ENCODE measurements at regions not wholly inside any gene's neighbourhood (a gene's known extent, or its start where the extent isn't known, plus 50 kb on each side); places are given as distances from the start of the nearest gene placed in this dataset.

- no peak overlapping the region for H3K27ac ChIP-seq
- WGBS, 5 donors, result 87 to 96% (median 88%) methylated on average over 5 of the region's 5 CpGs
- no peak for TF ChIP-seq POLR2A (IDR thresholded peaks at IDR 0.05)
- no peak for TF ChIP-seq CTCF (IDR thresholded peaks at IDR 0.05 in 8 of 11, conservative IDR thresholded peaks at IDR 0.05 in 3 of 11)
- TF ChIP-seq POLR2AphosphoS5 (IDR thresholded peaks at IDR 0.05), result no peak
- intact Hi-C loops (cut with DNase I; ENCODE audit: low total_unique reads), result no loop called here
- no peak for DNase-seq
- no peak overlapping the region for H3K4me3 ChIP-seq
- H3K9me3 ChIP-seq, result peaks cover 0 to 22% (median 12%) of the 10 kb centered on the region in 8 donors
- no peaks in the 10 kb centered on the region for H3K4me1 ChIP-seq
- H3K27me3 ChIP-seq (replicated peaks in 1 of 7), result no peaks in the 10 kb centered on the region
- H3K36me3 ChIP-seq, result no peaks in the 10 kb centered on the region
These were observed 400.8 kb upstream of the SLIT2 start for GRCh38 chr4:19850909-19851308.

- no peak for DNase-seq
- Histone ChIP-seq H3K27ac (no peak overlapping the region), H3K9me3 (peaks cover 0 to 3% (median 0%) of the 10 kb centered on the region in 8 donors), H3K27me3 (replicated peaks in 1 of 7) (no peaks in the 10 kb centered on the region), H3K36me3 (no peaks in the 10 kb centered on the region), H3K4me1 (no peaks in the 10 kb centered on the region), H3K4me3 (no peak overlapping the region)
- 38 to 61% (median 46%) methylated on average over 2 of the region's 2 CpGs for WGBS, 5 donors
- intact Hi-C loops (cut with DNase I; ENCODE audit: low total_unique reads), result no loop called here
- TF ChIP-seq POLR2A (IDR thresholded peaks at IDR 0.05) (no peak), CTCF (IDR thresholded peaks at IDR 0.05 in 8 of 11, conservative IDR thresholded peaks at IDR 0.05 in 3 of 11) (no peak), POLR2AphosphoS5 (IDR thresholded peaks at IDR 0.05) (no peak)
These were observed 407.3 kb upstream of the SLIT2 start for GRCh38 chr4:19844446-19844845.

DNA sequence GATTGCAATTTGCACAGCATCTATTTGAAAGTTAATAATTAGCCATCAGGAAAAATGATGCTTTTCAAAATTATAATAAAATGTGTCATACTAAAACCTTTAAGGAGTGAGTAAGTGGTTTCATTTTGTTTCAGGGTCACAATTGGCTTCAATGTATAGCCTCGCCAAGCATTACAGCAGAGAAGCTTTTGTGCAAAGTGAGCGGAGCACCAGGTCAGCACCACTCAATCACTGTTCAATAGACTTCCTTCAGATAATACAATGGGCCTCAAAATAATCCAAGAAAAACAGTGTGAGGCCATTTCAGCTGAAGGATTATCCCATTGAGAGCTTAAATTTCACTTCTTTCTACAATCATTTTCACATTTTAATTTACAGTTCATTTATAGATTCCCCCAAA is 409.2 kb upstream of the SLIT2 start:
- intact Hi-C loops (cut with DNase I; ENCODE audit: low total_unique reads), result no loop called here
- TF ChIP-seq POLR2AphosphoS5 (IDR thresholded peaks at IDR 0.05) (no peak), POLR2A (IDR thresholded peaks at IDR 0.05) (no peak), CTCF (IDR thresholded peaks at IDR 0.05 in 8 of 11, conservative IDR thresholded peaks at IDR 0.05 in 3 of 11) (no peak)
- H3K27ac ChIP-seq, result no peak overlapping the region
- DNase-seq, result no peak
- peaks cover 0 to 3% (median 0%) of the 10 kb centered on the region in 8 donors for H3K9me3 ChIP-seq
- H3K36me3 ChIP-seq, result no peaks in the 10 kb centered on the region
- H3K4me3 ChIP-seq, result no peak overlapping the region
- no peaks in the 10 kb centered on the region for H3K27me3 ChIP-seq (replicated peaks in 1 of 7)
- H3K4me1 ChIP-seq, result no peaks in the 10 kb centered on the region
- 87 to 93% (median 88%) methylated on average over 2 of the region's 2 CpGs for WGBS, 5 donors

DNA sequence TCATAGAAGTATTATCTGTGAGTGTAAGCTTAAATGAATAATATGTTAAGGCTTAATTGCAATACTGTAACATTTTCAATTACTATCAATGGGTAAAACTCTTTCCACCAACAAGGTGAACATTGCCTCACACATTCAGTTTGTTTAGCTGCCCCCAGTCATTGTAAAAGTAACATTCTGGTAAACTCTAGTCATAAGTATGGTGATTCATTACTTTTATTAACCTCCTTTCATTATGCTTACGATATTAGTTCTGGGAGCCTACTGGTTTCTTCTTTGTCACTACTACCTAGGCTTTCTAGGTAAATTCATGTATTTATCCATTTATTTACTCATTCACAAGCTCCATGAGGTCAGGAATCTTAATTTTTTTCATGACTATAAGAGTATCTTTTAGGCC is 412.8 kb upstream of the SLIT2 start:
- intact Hi-C loops (cut with DNase I; ENCODE audit: low total_unique reads), result no loop called here
- no peaks in the 10 kb centered on the region for H3K4me1 ChIP-seq
- WGBS, 5 donors, result 90 to 98% (median 93%) methylated on average over 1 of the region's 1 CpG

More for the DNA sequence above, 412.8 kb upstream of the SLIT2 start:
- TF ChIP-seq CTCF (IDR thresholded peaks at IDR 0.05 in 8 of 11, conservative IDR thresholded peaks at IDR 0.05 in 3 of 11) (no peak), POLR2AphosphoS5 (IDR thresholded peaks at IDR 0.05) (no peak), POLR2A (IDR thresholded peaks at IDR 0.05) (no peak)
- H3K27me3 ChIP-seq (replicated peaks in 1 of 7), result no peaks in the 10 kb centered on the region
- no peak overlapping the region for H3K4me3 ChIP-seq
- H3K9me3 ChIP-seq, result peaks cover 0 to 4% (median 0%) of the 10 kb centered on the region in 8 donors
- no peak for DNase-seq
- H3K36me3 ChIP-seq, result no peaks in the 10 kb centered on the region
- no peak overlapping the region for H3K27ac ChIP-seq
